Cardiac muscle cell (in vitro differentiated cells and primary cell): ENCODE measurements at regions not wholly inside any gene's neighbourhood (a gene's known extent, or its start where the extent isn't known, plus 50 kb on each side); places are given as distances from the start of the nearest gene placed in this dataset.

ENCODE experiments used
- DNase-seq, 2 donors: peaks; one replicate each; pipeline versions ENCODE4 v3.0.0 to v3.0.0-alpha.2; 2010 to 2017; ENCODE audit warnings: low read depth in 1 of 2, low spot score in 1 of 2
- H3K27ac ChIP-seq: fragments of 200-600 bp; sonication (generic); 2 replicates; pipeline ENCODE4 v1.5.1; 2016
- H3K27me3 ChIP-seq: fragments of 200-600 bp; sonication (generic); 2 replicates; pipeline ENCODE4 v1.6.0; 2016; ENCODE audit warnings: control low read depth
- H3K36me3 ChIP-seq: fragments of 200-600 bp; sonication (generic); 2 replicates; pipeline ENCODE4 v1.5.1; 2016; ENCODE audit warnings: control low read depth
- H3K4me1 ChIP-seq: fragments of 200-600 bp; sonication (generic); 2 replicates; pipeline ENCODE4 v1.8.1; 2017; ENCODE audit warnings: low read depth, mild to moderate bottlenecking, mixed run types
- H3K4me3 ChIP-seq: fragments of 200-600 bp; sonication (generic); 2 replicates; pipeline ENCODE4 v1.5.1; 2016; ENCODE audit warnings: mild to moderate bottlenecking
- H3K9me3 ChIP-seq: fragments of 200-600 bp; sonication (generic); 2 replicates; pipeline ENCODE4 v1.5.1; 2017; ENCODE audit warnings: low read depth, mild to moderate bottlenecking, control low read depth
- TF ChIP-seq, protein P1 (sequence below): IDR thresholded peaks from 2 replicates; pipeline ENCODE4 v1.5.1; 2012; ENCODE audit warnings: low read depth, mild to moderate bottlenecking, low read length

DNA sequence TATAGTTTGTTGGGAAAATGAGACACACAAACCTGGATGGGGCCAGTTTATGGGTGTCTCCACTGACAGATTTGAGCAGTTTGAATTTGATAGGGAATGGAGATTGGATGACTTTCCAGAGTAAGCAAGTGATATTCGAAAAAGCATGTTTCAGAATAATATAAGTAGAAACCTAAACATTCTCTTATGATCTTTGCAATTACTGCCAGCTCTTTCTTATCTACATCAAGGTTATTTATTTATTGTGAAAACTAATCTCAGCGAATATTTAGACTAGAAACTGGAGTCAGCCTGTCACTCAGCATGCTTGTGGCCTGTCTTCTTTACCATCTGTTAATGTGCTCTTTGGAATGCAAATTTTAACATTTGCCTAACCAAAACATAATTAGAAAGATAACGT, 57.8 kb upstream of the SPPL2A start:
- Histone ChIP-seq H3K9me3 (no peaks in the 10 kb centered on the region), H3K27me3 (no peaks in the 10 kb centered on the region), H3K4me3 (no peak overlapping the region), H3K4me1 (no peaks in the 10 kb centered on the region), H3K27ac (no peak overlapping the region), H3K36me3 (no peaks in the 10 kb centered on the region)
- TF ChIP-seq, protein P1, sequence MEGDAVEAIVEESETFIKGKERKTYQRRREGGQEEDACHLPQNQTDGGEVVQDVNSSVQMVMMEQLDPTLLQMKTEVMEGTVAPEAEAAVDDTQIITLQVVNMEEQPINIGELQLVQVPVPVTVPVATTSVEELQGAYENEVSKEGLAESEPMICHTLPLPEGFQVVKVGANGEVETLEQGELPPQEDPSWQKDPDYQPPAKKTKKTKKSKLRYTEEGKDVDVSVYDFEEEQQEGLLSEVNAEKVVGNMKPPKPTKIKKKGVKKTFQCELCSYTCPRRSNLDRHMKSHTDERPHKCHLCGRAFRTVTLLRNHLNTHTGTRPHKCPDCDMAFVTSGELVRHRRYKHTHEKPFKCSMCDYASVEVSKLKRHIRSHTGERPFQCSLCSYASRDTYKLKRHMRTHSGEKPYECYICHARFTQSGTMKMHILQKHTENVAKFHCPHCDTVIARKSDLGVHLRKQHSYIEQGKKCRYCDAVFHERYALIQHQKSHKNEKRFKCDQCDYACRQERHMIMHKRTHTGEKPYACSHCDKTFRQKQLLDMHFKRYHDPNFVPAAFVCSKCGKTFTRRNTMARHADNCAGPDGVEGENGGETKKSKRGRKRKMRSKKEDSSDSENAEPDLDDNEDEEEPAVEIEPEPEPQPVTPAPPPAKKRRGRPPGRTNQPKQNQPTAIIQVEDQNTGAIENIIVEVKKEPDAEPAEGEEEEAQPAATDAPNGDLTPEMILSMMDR = no peak
- no peak for DNase-seq

DNA sequence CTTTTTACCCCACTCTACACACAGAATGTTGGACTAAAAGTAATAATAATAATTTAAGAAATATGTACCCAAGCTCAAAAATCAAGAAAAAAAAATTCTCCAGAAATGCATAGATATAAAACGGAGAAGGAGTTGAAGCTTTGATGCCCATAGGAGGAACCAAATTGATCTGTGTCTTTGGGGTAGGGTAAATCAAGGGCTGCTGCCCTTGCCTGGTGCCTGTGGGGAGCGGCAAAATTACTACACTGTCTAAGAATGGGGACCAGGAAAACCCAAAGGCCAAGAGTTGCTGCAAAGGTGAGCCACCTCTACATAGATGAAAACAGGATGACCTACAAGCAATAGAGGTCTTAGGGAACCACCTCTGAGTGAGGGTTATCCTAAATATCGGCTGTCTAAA, 56.0 kb upstream of the SPPL2A start:
- TF ChIP-seq, protein P1 = no peak
- Histone ChIP-seq H3K4me1 (no peaks in the 10 kb centered on the region), H3K27ac (no peak overlapping the region), H3K9me3 (no peaks in the 10 kb centered on the region), H3K36me3 (no peaks in the 10 kb centered on the region), H3K27me3 (no peaks in the 10 kb centered on the region), H3K4me3 (no peak overlapping the region)
- DNase-seq = no peak

DNA sequence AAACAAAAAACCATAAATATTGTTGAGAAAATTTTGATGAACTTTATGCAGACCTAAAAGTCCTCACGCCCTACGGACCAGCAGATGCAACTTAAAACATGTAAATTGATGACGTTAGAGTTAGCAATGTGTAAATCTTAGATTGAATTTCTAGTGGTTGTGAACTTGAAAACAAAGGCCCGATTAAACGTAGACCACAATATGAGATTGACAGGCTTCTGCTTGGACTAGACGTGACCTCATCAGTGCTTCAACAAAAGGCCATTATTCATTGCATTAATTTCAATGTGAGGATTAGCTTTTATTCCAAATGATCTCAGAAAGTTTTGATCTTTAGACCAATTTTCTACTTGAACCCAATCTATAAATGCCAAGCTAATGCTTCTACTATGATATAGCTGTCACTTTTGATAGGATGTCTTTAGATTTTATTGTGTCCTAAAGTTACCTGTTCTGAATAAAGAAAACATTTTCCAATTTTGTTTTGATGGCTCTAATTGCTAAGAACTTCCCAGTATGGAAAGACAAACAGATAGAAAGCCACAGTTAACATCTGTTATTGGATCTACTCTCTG, 55.4 kb upstream of the SPPL2A start:
- Histone ChIP-seq H3K27ac (no peak overlapping the region), H3K4me1 (no peaks in the 10 kb centered on the region), H3K36me3 (no peaks in the 10 kb centered on the region), H3K4me3 (no peak overlapping the region), H3K9me3 (no peaks in the 10 kb centered on the region), H3K27me3 (no peaks in the 10 kb centered on the region)
- no peak for DNase-seq
- TF ChIP-seq, protein P1 = no peak

DNA sequence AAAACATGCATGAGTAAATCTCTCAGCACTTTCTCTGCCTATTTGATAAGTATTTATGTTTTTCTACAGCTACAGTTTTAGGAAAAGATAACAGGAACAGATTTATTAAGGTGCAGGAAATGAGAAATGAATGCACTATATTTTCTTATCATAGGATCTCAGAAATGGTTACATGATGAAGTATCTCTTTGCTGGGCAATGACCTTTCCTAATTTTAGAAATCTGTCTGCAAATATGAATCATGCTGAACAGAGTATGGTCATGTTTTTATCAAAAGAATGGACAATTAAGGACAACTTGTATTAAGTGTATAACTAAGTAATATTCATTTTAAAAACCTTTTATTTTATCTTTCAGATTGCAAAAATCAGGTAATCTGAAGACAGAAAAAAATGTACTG, 53.8 kb upstream of the SPPL2A start:
- no peak overlapping the region for H3K27ac ChIP-seq
- H3K4me3 ChIP-seq = no peak overlapping the region
- H3K4me1 ChIP-seq = no peaks in the 10 kb centered on the region

DNA sequence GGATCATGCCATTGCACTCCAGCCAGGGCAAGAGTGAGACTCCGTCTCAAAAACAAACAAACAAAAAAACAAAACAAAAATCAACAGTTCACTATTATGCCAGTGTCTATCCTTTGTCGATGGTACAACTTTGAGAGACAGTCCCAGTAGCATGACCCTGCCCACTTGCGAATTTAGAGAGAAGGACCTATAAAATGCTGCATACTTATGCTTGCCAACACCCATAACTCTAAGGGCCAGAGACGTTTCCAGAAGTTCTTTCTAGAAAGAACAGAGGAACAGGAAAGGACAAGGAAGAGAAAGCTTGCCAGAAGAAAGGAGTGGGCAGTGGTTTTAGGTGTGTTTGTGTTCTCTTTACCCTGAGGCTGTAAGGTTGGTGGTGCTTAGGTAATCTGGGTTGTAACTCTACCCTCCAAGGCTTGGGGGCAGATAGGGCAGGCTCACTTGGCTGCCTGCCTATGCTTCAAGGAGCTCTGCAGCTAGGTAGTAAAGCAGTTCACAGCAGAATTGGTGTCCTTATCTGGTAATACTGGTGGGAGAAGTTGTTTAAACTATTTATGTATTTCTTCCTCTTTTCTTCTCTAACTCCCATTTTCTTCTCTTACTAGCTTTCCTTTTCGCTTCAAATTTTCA, 50.6 kb upstream of the SPPL2A start:
- no peaks in the 10 kb centered on the region for H3K4me1 ChIP-seq
- TF ChIP-seq, protein P1 = no peak
- DNase-seq = peak in 1 of 2 donors; percentile 13
- H3K4me3 ChIP-seq = no peak overlapping the region
- no peak overlapping the region for H3K27ac ChIP-seq
- no peaks in the 10 kb centered on the region for H3K27me3 ChIP-seq
- no peaks in the 10 kb centered on the region for H3K9me3 ChIP-seq
- H3K36me3 ChIP-seq = no peaks in the 10 kb centered on the region

More for the DNA sequence above, 53.8 kb upstream of the SPPL2A start:
- Histone ChIP-seq H3K36me3 (no peaks in the 10 kb centered on the region), H3K27me3 (no peaks in the 10 kb centered on the region), H3K9me3 (no peaks in the 10 kb centered on the region)
- TF ChIP-seq, protein P1 = no peak
- DNase-seq = no peak
